ENCODE measurements at regions not wholly inside any gene's neighbourhood (a gene's known extent, or its start where the extent isn't known, plus 50 kb on each side); places are given as distances from the start of the nearest gene placed in this dataset.
"Not testable (repeated sequence)": the region's sequence is repeated elsewhere in the genome, so short reads cannot be mapped to it uniquely, and the experiment has no call there.

- H3K4me3 ChIP-seq (replicated peaks; ENCODE audit: low read depth, low read length) = no peak overlapping the region
- TF ChIP-seq, protein P1, sequence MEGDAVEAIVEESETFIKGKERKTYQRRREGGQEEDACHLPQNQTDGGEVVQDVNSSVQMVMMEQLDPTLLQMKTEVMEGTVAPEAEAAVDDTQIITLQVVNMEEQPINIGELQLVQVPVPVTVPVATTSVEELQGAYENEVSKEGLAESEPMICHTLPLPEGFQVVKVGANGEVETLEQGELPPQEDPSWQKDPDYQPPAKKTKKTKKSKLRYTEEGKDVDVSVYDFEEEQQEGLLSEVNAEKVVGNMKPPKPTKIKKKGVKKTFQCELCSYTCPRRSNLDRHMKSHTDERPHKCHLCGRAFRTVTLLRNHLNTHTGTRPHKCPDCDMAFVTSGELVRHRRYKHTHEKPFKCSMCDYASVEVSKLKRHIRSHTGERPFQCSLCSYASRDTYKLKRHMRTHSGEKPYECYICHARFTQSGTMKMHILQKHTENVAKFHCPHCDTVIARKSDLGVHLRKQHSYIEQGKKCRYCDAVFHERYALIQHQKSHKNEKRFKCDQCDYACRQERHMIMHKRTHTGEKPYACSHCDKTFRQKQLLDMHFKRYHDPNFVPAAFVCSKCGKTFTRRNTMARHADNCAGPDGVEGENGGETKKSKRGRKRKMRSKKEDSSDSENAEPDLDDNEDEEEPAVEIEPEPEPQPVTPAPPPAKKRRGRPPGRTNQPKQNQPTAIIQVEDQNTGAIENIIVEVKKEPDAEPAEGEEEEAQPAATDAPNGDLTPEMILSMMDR (IDR thresholded peaks at IDR 0.05; ENCODE audit: insufficient read depth, low read length, poor library complexity, severe bottlenecking) = no peak
- DNase-seq (ENCODE audit: extremely low read depth, insufficient read length) = no peak
Observed at GRCh38 chr3:70631716-70632307, 319.4 kb upstream of the MDFIC2 start.

DNA sequence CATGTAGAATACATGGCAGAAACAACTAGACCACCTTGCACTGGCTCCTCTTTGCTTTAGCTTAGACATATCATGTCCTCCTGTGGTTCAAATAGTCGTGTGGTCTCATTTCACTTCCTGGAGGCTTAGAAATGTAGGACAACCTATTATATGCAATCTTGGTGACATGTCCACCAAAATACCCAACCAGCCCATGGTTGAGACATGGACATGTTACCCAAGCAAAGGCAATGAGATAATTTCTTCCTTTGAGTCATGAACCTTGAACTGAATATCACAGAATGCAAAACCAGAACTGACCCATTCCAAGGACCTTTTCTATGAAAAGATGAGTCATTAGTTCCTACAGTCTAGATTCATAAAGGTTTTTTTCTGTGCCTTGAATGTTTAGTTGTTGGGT lies 309.0 kb upstream of the MDFIC2 start:
- H3K27me3 ChIP-seq (replicated peaks; ENCODE audit: control insufficient read depth, insufficient read depth, low read length) = no peaks in the 10 kb centered on the region
- H3K36me3 ChIP-seq (ENCODE audit: control insufficient read depth, insufficient read depth, low read length) = no peaks in the 10 kb centered on the region
- DNase-seq (ENCODE audit: extremely low read depth, insufficient read length) = no peak
- TF ChIP-seq, protein P1 (IDR thresholded peaks at IDR 0.05; ENCODE audit: insufficient read depth, low read length, poor library complexity, severe bottlenecking) = no peak
- no peak overlapping the region for H3K4me3 ChIP-seq (replicated peaks; ENCODE audit: low read depth, low read length)

More at GRCh38 chr3:70631716-70632307, 319.4 kb upstream of the MDFIC2 start:
- Histone ChIP-seq H3K36me3 (ENCODE audit: control insufficient read depth, insufficient read depth, low read length) (no peaks in the 10 kb centered on the region), H3K27me3 (replicated peaks; ENCODE audit: control insufficient read depth, insufficient read depth, low read length) (no peaks in the 10 kb centered on the region)

DNA sequence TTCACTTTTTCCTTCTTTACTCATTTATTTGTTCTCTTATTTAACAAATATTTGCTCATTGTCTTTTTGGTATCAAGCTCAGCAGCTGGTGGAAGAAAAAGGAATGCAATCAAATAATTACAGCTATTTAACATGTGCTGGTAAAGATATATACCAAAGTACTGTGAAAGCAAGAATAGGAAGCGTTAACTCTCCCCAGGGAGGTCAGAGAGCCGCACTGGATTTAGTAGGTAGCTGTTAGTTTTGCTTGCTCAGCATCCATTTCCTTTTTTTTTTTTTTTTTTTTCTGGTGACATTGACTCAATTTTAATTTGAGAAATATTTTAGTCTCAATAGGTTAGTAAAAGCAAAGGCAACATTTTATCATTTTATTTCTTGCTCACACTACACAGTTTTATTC lies 308.5 kb upstream of the MDFIC2 start:
- TF ChIP-seq, protein P1 (IDR thresholded peaks at IDR 0.05; ENCODE audit: insufficient read depth, low read length, poor library complexity, severe bottlenecking) = no peak
- Histone ChIP-seq H3K27me3 (replicated peaks; ENCODE audit: control insufficient read depth, insufficient read depth, low read length) (no peaks in the 10 kb centered on the region), H3K4me3 (replicated peaks; ENCODE audit: low read depth, low read length) (no peak overlapping the region), H3K36me3 (ENCODE audit: control insufficient read depth, insufficient read depth, low read length) (no peaks in the 10 kb centered on the region)
- no peak for DNase-seq (ENCODE audit: extremely low read depth, insufficient read length)

DNA sequence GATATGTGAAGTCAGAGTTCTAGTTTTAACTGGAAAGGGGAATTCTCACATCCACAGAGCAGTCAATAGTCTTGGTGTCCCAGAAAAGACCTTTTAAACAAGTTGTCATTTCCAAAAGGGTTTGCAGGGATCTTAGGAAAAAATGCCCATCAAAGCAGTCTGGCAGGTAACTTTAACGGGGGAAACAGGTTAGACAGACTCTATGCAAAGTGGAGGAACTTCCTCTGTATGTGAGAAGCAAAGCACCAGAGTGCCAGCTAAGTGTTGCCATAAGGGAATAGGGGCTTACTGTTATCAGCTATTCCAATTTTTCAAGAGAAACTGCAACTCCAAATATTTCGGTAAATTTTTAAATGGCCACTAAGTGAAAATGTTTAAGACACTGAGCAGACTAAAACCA lies 307.9 kb upstream of the MDFIC2 start:
- H3K36me3 ChIP-seq (ENCODE audit: control insufficient read depth, insufficient read depth, low read length) = no peaks in the 10 kb centered on the region
- DNase-seq (ENCODE audit: extremely low read depth, insufficient read length) = no peak
- H3K27me3 ChIP-seq (replicated peaks; ENCODE audit: control insufficient read depth, insufficient read depth, low read length) = no peaks in the 10 kb centered on the region
- no peak overlapping the region for H3K4me3 ChIP-seq (replicated peaks; ENCODE audit: low read depth, low read length)
- TF ChIP-seq, protein P1 (IDR thresholded peaks at IDR 0.05; ENCODE audit: insufficient read depth, low read length, poor library complexity, severe bottlenecking) = no peak

- no peak for DNase-seq (ENCODE audit: extremely low read depth, insufficient read length)
- TF ChIP-seq, protein P1 (IDR thresholded peaks at IDR 0.05; ENCODE audit: insufficient read depth, low read length, poor library complexity, severe bottlenecking) = no peak
- Histone ChIP-seq H3K36me3 (ENCODE audit: control insufficient read depth, insufficient read depth, low read length) (no peaks in the 10 kb centered on the region), H3K27me3 (replicated peaks; ENCODE audit: control insufficient read depth, insufficient read depth, low read length) (no peaks in the 10 kb centered on the region), H3K4me3 (replicated peaks; ENCODE audit: low read depth, low read length) (no peak overlapping the region)
Observed at GRCh38 chr3:70618151-70618550, 305.7 kb upstream of the MDFIC2 start.

GRCh38 chr3:70617349-70617748 lies 304.9 kb upstream of the MDFIC2 start:
- H3K27me3 ChIP-seq (replicated peaks; ENCODE audit: control insufficient read depth, insufficient read depth, low read length); DNase-seq (ENCODE audit: extremely low read depth, insufficient read length); H3K4me3 ChIP-seq (replicated peaks; ENCODE audit: low read depth, low read length); H3K36me3 ChIP-seq (ENCODE audit: control insufficient read depth, insufficient read depth, low read length): not testable (repeated sequence)

Data from GM06990 (cell line).